HEK293T (cell line): ENCODE measurements at regions not wholly inside any gene's neighbourhood (a gene's known extent, or its start where the extent isn't known, plus 50 kb on each side); places are given as distances from the start of the nearest gene placed in this dataset.

Experiments
- ARNT ChIP-seq: fragments of 450-650 bp; IDR thresholded peaks from 2 replicates; pipeline ENCODE4 v1.6.1; 2017; ENCODE audit warnings: mild to moderate bottlenecking
- BHLHE40 ChIP-seq: fragments of 450-650 bp; IDR thresholded peaks from 2 replicates; pipeline ENCODE4 v1.6.1; 2016; ENCODE audit warnings: mild to moderate bottlenecking, moderate library complexity, borderline replicate concordance
- ELF4 ChIP-seq: fragments of 450-650 bp; IDR thresholded peaks from 2 replicates; pipeline ENCODE4 v1.6.1; 2017; ENCODE audit warnings: antibody characterized with exemption
- FOXA1 ChIP-seq: fragments of 450-650 bp; IDR thresholded peaks from 2 replicates; pipeline ENCODE4 v1.6.1; 2016; ENCODE audit warnings: mild to moderate bottlenecking
- FOXK2 ChIP-seq: fragments of 450-650 bp; IDR thresholded peaks from 2 replicates; pipeline ENCODE4 v1.6.1; 2016; ENCODE audit warnings: mild to moderate bottlenecking
- FOXM1 ChIP-seq: fragments of 450-650 bp; IDR thresholded peaks from 2 replicates; pipeline ENCODE4 v1.6.1; 2017; ENCODE audit warnings: mild to moderate bottlenecking, borderline replicate concordance
- HDGF ChIP-seq: fragments of 450-650 bp; IDR thresholded peaks from 2 replicates; pipeline ENCODE4 v1.6.1; 2017; ENCODE audit warnings: antibody characterized with exemption, borderline replicate concordance
- L3MBTL2 ChIP-seq: fragments of 450-650 bp; conservative IDR thresholded peaks from 2 replicates; pipeline ENCODE4 v1.6.1; 2016; ENCODE audit warnings: mild to moderate bottlenecking
- LEF1 ChIP-seq: fragments of 450-650 bp; IDR thresholded peaks from 2 replicates; pipeline ENCODE4 v1.6.1; 2017; ENCODE audit warnings: mild to moderate bottlenecking, borderline replicate concordance
- NFRKB ChIP-seq: fragments of 450-650 bp; IDR thresholded peaks from 2 replicates; pipeline ENCODE4 v1.6.1; 2016; ENCODE audit warnings: mild to moderate bottlenecking, moderate library complexity
- SP1 ChIP-seq: fragments of 450-650 bp; IDR thresholded peaks from 2 replicates; pipeline ENCODE4 v1.6.1; 2017
- TARDBP ChIP-seq: fragments of 450-650 bp; IDR thresholded peaks from 2 replicates; pipeline ENCODE4 v1.6.1; 2016
- TF ChIP-seq, protein P1 (sequence below): fragments of 450-650 bp; IDR thresholded peaks from 2 replicates; pipeline ENCODE4 v1.6.1; 2016

GRCh38 chr11:19437760-19438159 is 197.0 kb upstream of the E2F8 start:
- TF ChIP-seq SP1 (no peak), FOXA1 (no peak), NFRKB (no peak), L3MBTL2 (no peak), LEF1 (no peak), FOXM1 (no peak), HDGF (no peak), ARNT (no peak), BHLHE40 (no peak), ELF4 (no peak), FOXK2 (no peak), TARDBP (no peak)
- TF ChIP-seq, protein P1, sequence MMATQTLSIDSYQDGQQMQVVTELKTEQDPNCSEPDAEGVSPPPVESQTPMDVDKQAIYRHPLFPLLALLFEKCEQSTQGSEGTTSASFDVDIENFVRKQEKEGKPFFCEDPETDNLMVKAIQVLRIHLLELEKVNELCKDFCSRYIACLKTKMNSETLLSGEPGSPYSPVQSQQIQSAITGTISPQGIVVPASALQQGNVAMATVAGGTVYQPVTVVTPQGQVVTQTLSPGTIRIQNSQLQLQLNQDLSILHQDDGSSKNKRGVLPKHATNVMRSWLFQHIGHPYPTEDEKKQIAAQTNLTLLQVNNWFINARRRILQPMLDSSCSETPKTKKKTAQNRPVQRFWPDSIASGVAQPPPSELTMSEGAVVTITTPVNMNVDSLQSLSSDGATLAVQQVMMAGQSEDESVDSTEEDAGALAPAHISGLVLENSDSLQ = no peak
